ENCODE measurements at regions not wholly inside any gene's neighbourhood (a gene's known extent, or its start where the extent isn't known, plus 50 kb on each side); places are given as distances from the start of the nearest gene placed in this dataset.
"Not testable (repeated sequence)": the region's sequence is repeated elsewhere in the genome, so short reads cannot be mapped to it uniquely, and the experiment has no call there.

DNA sequence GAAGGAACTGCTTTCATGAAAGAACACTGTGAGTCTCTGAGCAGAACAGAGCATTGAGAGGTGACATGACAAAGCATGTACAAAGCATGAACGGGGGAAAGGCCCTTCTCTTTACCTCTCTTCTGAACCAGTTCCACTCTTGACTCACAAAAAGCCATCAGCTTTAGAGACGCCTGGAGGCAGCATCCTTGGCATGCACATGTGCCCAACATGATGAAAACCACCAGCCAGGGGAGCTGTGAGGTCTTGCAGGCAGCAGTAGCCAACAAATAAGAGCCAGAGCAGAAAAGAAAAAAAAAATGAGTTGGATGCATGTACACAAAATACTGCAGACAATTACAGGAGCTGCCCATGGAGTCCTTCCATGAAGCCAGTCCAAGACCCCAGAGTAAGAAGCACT, 95.5 kb upstream of the AGAP1 start:
- DNase-seq: no peak
- in situ Hi-C loops (cut with MboI; ENCODE audit: low pct_unique_long_range_greater_than_20kb, low sequenced_read_pairs): no loop called here

DNA sequence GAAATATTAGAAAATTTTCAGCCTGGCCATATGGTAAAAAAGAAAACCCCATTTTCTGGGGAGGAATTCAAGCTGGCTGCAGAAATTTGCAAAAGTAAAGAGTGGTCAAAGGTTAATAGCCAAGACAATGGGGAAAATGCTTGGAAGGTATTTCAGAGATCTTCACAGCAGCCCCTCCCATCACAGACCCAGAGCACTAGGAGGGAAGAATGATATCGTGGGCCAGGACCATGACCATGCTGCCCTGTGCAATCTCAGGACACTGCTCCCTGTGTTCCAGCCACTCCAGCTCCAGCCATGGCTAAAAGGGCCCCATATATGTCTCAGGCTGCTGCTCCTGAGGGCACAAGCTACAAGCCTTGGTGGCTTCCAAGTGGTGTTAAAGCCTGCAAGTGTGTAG, 93.9 kb upstream of the AGAP1 start:
- DNase-seq: no peak
- in situ Hi-C loops (cut with MboI; ENCODE audit: low pct_unique_long_range_greater_than_20kb, low sequenced_read_pairs): no loop called here

DNA sequence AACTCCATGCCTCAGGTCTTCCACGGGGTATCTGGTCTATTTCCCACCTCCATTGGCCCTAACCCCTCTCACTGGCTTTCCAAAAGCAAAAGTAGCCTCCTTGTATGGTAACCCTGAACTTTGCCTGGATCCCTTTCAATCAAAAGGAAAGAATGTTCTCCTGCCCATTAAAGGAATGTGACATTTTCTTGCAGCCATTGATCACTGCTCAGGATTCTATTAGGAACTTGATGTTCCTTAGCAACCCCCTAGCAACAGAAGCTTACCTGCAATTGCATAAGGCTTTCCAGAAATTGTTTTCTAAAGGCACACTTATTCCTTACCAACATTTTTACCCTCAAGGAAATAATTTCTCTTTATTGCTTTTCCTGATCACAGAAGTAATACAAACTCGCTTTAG, 91.4 kb upstream of the AGAP1 start:
- in situ Hi-C loops (cut with MboI; ENCODE audit: low pct_unique_long_range_greater_than_20kb, low sequenced_read_pairs): no loop called here
- no peak for DNase-seq

DNA sequence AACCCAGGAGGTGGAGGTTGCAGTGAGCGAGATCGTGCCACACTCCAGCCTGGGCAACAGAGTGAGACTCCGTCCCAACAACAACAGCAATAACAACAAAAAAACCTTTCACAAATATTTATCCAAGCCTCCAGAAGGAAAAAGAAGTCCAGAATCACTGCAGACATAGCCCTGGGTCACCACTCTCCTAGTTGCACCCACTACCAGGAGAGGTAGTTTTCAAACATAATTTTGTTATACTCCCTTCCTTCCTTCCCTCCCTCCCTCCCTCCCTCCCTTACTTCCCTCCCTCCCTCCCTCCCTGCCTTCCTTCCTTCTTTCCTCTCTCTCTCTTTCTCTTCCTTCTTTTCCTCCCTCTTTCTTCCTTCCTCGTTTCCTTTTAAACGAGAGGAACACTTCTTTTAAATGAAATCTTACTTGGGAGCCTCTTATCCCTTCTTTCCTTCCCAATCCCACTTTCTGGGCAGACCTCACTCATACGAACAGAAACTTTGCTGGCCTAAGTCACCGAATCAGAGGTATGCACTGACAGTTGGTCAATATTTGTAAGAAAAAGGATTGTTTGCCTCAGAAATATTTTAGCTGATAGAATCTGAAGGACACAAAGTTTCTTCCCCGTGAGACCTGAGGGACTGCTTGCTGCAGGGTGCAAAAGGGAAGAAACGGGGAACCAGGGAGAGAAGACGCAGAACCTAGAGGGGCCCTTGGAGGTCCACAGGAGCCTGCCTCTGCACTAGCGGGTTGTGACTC, 88.1 kb upstream of the AGAP1 start:
- in situ Hi-C loops (cut with MboI; ENCODE audit: low pct_unique_long_range_greater_than_20kb, low sequenced_read_pairs): no loop called here
- DNase-seq: no peak

DNA sequence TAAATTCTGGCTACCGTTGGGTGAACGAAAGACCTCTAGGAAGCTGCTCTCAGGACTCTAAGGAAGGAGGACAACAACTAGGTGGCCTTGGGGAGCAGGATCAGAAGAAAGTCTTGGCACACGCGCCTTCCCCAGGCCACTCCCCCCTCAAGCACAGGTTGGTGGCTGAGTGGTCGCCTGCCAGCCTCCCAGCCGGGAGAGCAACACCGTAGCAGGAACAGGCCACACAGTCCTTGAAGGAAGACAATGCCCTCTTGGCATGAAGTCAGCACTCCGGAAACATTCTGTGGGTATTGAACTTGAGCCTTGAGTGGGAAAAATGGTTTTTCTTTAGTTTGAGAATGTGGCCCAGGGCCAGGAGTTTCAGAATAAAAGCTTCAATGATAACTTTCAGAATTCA, 87.4 kb upstream of the AGAP1 start:
- in situ Hi-C loops (cut with MboI; ENCODE audit: low pct_unique_long_range_greater_than_20kb, low sequenced_read_pairs): no loop called here

DNA sequence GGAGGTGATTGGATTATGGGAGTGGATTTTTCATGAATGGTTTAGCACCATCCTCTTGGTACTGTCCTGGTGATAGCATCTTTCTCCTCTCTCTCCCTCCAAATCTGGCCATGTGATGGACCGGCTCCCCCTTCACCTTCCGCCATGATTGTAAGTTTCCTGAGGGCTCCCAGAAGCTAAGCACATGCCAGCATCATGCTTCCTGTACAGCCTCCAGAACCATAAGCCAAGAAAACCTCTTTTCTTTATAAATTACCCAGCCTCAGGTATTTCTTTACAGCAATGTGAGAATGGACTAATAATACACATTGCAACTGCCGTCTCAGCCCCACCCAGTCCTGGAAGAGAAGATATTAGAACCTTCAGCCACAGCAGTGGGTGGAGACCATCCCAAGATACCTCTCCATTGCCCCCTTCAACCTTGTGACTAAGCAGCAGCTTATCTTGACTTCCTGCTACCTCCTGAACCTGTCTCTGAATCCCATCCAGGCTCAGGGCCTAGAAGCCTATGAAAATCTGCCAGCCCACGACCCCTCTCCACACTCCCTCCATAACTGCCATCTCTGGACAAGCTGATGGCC, 81.8 kb upstream of the AGAP1 start:
- in situ Hi-C loops (cut with MboI; ENCODE audit: low pct_unique_long_range_greater_than_20kb, low sequenced_read_pairs): no loop called here
- no peak for DNase-seq

More for the DNA sequence above, 87.4 kb upstream of the AGAP1 start:
- DNase-seq: no peak

DNA sequence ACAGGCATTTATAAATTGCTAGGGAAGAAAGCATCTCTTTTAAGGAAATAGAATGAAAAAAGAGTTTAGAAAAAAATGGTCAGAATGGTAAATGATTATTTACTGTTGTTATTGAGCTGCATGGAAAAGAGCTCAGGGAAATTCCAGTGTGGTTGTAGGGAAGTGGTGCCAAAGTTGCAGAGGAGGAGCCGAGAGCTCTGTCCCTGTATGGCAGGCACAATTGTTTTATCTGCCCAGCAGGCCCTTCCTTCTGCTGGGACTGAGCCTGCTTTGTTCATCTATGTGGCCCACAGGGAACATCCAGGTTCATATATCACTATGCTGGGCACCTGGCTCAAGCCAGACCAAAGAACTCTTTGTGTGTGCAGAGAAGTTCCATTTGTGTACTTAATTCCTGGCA, 80.8 kb upstream of the AGAP1 start:
- DNase-seq: no peak
- in situ Hi-C loops (cut with MboI; ENCODE audit: low pct_unique_long_range_greater_than_20kb, low sequenced_read_pairs): no loop called here

DNA sequence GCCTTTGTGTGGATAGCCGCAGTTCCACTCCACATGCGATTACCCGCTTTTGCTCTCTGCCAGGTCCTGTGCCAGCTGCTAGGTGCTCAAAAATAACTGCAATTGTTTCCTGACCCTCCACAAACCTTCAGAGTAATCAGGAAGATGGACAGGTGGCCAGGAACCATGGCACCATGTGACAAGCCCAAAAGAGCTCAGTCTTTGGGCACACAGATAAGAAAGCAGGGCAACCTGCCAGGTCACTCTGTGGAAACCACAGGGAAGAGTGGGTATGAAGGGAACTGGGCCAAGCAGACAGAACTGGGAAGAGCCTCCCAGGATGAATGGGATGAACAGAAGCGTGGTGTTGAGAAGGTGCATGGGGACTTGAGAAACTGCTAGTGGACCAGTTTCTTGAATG, 79.4 kb upstream of the AGAP1 start:
- in situ Hi-C loops (cut with MboI; ENCODE audit: low pct_unique_long_range_greater_than_20kb, low sequenced_read_pairs): no loop called here
- no peak for DNase-seq

DNA sequence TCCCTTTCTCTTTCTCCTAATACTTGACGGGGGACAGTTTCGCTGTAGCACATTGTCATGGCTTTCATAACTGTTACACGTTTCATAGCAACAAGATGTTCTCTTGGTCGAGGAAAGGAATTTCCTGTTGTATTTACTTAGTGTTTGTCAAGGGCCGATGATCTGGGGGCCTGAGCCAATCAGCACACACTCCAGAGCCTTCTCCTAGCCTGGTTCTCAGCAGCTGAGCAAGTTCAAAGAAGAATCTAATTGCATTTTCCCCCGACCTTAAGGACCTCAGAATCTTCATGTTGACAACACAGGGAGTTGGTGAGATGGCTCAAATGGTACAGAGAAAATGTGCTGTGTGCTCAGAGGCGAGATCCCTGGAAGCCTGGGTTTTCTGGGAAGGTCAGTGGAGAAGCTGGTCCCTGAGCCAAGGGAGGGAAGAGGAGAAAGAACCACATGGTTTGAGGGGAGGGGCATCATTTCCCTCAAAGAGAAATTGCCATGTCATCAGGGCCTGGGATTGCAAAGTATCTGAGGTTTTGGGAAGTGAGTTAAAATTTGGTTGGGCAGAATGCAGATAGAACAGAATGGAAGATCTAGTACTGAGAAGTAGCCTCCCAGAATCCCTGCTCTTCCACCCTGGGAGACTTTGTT, 76.9 kb upstream of the AGAP1 start:
- in situ Hi-C loops (cut with MboI; ENCODE audit: low pct_unique_long_range_greater_than_20kb, low sequenced_read_pairs): no loop called here
- no peak for DNase-seq

DNA sequence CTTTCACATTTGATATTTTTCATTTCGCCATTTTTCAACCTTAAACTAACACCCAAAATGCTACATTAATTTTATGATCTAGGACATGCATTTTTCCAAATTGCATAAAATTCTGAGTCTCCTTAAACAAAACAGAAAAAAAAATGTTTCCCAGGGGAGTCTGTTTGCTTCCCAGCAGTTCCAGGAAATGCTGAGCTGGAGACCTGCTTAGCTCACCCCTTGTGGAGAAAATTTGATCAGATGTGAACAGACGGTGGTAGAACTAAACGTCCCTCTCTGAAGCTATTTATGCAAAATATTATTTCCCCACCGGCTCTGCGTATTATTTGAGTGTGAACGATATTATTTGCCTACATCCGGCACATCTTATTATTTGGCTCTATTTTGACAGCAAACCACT, 74.9 kb upstream of the AGAP1 start:
- in situ Hi-C loops (cut with MboI; ENCODE audit: low pct_unique_long_range_greater_than_20kb, low sequenced_read_pairs): no loop called here

DNA sequence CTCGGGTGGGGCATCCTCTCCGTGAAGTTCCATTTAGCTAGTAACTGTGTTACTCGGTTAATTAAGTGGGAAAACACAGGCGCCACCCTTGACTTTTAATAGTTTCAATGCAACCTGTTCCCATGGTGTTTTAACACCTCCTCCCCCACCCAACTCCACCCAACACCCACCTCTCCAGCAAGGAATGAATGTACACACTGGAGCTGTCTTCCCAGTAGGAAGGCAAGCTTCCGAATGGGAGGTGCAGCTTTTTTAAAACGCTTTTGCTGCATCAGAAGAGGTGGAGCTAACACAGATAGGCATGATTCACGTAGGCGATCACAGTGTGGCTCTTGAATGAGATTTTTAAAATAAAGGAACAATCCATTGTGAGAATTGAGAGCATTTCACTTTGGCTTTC, 73.8 kb upstream of the AGAP1 start:
- no peak for DNase-seq
- in situ Hi-C loops (cut with MboI; ENCODE audit: low pct_unique_long_range_greater_than_20kb, low sequenced_read_pairs): no loop called here

More for the DNA sequence above, 74.9 kb upstream of the AGAP1 start:
- no peak for DNase-seq

DNA sequence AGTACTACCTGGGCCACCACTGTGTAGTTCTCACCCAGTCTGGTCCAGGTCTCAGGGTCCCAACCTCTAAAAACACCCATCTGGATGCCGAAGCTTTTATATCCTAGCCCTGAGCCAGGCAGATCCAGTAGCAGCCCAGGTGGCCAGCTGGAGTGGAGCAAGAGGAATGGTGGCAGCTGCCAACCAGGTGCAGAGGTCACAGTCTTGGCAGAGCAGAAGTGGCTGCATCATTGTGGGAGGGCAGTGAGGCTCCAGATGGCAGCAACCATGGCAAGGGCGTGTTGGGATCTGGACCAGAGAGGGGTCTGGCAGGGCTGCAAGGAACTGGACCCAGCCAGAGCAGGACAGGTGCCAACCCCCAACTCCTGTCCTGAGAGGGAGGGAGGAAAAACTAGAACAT, 72.2 kb upstream of the AGAP1 start:
- no peak for DNase-seq

DNA sequence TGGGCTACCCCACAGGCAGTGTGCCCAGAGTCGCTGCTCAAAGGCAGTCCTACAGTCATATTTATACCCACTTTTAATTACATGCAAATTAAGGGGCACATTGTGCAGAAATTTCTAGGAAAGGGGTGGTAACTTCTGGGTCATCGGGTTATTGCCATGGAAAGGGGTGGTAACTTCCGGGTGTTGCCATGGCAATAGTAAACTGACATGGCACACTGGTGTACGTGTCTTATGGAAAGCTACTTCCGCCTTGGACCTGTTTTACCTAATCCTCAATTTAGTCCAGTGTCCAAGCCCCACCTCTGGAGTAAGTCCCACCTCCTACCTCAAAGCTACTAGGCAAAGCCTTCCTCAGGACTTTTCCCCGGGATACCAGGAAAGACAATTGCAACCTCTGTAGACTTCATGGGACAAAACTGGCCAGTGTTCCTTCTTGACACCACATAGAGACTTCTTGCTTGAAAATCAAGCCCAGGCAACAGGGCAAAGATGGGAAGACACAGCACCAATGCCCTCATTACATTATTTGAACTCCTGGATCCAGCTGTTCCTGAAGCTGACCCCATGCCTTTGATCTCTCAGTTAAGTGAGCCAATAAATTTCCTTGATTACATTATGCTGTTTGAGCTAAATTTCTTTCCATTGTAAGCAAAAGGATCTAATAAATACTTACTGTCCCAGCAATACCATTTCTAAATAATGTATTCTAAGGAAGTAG, 63.3 kb upstream of the AGAP1 start:
- no peak for DNase-seq
- in situ Hi-C loops (cut with MboI; ENCODE audit: low pct_unique_long_range_greater_than_20kb, low sequenced_read_pairs): no loop called here

More for the DNA sequence above, 72.2 kb upstream of the AGAP1 start:
- in situ Hi-C loops (cut with MboI; ENCODE audit: low pct_unique_long_range_greater_than_20kb, low sequenced_read_pairs): no loop called here

DNA sequence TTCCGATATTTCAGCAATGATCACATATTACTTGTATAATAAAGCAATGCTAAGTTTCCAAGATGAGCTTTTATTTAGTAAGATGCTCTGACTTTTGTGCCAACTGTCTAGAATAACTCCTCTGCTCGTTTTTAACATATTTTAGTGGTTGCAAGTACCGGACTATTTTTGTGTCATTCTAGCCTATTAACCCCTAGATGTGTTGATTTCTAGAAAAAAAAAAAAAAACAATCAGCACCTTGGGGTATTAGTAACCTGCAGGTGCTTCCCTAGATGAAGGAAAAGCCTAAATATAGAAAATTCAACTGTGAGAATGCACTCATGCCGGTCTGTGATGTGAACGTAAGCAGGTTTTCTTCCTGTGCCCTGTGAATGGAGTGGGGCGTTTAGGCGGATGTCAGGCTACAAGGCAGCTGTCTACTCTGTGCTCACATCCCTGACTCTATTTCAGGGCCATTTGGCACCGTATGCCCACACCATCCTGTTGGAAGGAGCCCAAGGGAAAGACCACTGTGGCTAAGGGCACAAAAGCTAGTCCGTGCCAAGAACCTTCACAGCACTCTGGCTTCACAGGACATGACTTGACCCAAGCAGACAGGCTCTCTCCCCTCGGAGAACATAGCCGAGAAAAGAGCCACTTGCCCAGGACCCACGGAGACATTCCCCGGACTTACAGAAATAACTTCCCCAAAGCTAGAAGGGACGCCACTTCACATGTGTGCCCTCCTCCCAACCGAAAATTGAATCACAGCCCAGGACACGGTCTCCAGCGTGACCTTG, 60.9 kb upstream of the AGAP1 start:
- in situ Hi-C loops (cut with MboI; ENCODE audit: low pct_unique_long_range_greater_than_20kb, low sequenced_read_pairs): no loop called here
- no peak for DNase-seq

DNA sequence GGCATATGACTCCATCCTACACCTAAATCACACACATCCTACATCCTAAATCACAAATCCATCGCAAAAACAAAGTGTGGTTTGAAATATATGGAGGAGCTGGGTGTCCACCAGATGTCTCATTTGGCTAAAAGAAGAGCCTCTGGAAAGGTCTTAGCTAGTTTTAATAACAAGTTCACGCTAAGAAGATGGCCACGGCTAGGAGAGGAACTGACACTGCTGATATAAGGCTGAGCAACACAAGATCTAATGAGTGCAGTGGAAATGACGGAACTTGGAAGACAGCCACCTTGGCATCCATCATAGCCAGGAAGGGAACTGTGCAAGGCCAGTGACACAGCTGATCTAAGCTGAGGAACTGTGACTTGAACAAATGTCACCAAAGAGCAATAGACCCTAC, 60.0 kb upstream of the AGAP1 start:
- peak; percentile 35 for DNase-seq
- in situ Hi-C loops (cut with MboI; ENCODE audit: low pct_unique_long_range_greater_than_20kb, low sequenced_read_pairs): no loop called here

DNA sequence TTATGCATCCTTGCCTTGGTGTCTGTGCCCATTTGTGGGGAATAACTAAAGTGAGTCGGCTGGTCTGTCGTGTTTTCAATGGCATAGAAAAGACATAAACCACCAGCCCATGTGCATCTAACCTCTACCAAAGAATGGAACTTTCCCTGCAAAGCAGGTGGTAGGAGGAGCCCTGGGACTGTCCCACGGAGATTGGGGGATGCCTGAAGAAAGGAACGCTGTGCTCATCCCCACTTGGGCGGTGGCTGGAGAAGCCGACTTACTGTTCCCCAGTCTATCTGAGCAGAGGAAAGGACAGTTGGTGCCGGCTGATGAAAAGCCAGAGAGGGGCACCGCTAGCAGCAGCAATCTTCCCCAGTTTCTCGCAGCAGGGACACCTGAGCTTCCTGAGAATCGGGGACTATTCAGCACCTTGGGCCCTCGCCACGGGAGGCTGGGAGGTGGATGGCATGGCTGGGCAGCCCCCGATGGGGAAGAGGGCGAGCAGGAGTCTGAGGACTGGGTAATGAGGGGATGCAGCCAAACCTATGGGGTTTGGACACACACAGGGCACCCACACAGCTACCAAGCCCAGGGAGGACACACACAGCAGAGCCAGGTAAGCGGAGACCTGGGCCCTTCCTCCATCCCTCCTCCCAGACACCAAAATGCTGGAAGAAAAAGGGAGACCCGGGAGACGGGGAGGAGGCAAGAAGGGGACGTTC, 53.7 kb upstream of the AGAP1 start:
- in situ Hi-C loops (cut with MboI; ENCODE audit: low pct_unique_long_range_greater_than_20kb, low sequenced_read_pairs): no loop called here
- DNase-seq: no peak

DNA sequence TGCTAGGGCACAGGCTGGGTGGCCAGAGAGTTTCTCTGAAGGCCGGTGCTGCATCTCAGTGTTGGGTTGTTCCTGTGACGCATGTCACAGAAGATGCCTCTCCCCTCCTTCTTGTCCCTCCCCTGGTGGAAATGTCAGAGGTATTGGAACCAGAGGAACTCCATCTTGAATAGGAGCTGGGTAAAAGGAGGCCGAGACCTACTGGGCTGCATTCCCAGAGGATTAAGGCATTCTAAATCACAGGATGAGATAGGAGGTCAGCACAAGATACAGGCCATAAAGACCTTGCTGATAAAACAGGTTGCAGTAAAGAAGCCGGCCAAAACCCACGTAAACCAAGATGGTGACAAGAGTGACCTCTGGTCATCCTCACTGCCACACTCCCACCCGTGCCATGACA, 50.3 kb upstream of the AGAP1 start:
- in situ Hi-C loops (cut with MboI; ENCODE audit: low pct_unique_long_range_greater_than_20kb, low sequenced_read_pairs); DNase-seq: not testable (repeated sequence)

Measured in KBM-7 (cell line).